ENCODE measurements at regions not wholly inside any gene's neighbourhood (a gene's known extent, or its start where the extent isn't known, plus 50 kb on each side); places are given as distances from the start of the nearest gene placed in this dataset.
A peak's percentile ranks its signal among the peaks of the same experiment; 100 is the strongest.
"Not testable (repeated sequence)": the region's sequence is repeated elsewhere in the genome, so short reads cannot be mapped to it uniquely, and the experiment has no call there.

GRCh38 chr4:103994059-103994458 lies 274.3 kb upstream of the TACR3 start:
- no peak overlapping the region for H3K27ac ChIP-seq (ENCODE audit: poor library complexity, severe bottlenecking)
- H3K36me3 ChIP-seq (ENCODE audit: low read depth), result no peaks in the 10 kb centered on the region
- TF ChIP-seq, protein P1, sequence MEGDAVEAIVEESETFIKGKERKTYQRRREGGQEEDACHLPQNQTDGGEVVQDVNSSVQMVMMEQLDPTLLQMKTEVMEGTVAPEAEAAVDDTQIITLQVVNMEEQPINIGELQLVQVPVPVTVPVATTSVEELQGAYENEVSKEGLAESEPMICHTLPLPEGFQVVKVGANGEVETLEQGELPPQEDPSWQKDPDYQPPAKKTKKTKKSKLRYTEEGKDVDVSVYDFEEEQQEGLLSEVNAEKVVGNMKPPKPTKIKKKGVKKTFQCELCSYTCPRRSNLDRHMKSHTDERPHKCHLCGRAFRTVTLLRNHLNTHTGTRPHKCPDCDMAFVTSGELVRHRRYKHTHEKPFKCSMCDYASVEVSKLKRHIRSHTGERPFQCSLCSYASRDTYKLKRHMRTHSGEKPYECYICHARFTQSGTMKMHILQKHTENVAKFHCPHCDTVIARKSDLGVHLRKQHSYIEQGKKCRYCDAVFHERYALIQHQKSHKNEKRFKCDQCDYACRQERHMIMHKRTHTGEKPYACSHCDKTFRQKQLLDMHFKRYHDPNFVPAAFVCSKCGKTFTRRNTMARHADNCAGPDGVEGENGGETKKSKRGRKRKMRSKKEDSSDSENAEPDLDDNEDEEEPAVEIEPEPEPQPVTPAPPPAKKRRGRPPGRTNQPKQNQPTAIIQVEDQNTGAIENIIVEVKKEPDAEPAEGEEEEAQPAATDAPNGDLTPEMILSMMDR (IDR thresholded peaks at IDR 0.05; ENCODE audit: poor library complexity, severe bottlenecking), result peak; percentile 61
- H3K27me3 ChIP-seq (ENCODE audit: insufficient read depth, poor library complexity, severe bottlenecking), result no peaks in the 10 kb centered on the region
- no peak overlapping the region for H3K4me3 ChIP-seq (ENCODE audit: severe bottlenecking)
- ATAC-seq (ENCODE audit: low read depth), result no peak
- no peaks in the 10 kb centered on the region for H3K9me3 ChIP-seq (ENCODE audit: severe bottlenecking)
- no peak for DNase-seq (ENCODE audit: low spot score)
- H3K4me1 ChIP-seq (ENCODE audit: insufficient read depth, poor library complexity, severe bottlenecking), result peaks cover 15% of the 10 kb centered on the region

DNA sequence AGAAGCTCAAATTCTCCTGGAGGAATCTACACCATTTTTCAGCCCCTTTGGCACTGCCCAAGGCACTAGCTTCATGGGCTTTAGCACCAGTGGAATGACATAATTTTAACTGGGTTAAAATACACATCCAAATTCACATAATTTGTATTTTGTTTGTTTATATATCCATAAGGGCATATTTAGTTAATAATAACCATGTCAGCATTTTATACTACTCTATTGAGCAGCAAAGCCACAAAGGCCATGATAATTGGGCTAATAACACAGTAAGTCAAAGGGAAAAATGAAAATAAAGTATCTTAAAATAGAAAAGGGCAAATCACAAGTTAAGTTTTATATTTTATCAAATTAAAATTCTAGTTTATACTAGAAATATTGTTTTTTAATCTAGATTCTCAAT lies 262.7 kb upstream of the TACR3 start:
- Histone ChIP-seq H3K9me3 (ENCODE audit: severe bottlenecking) (no peaks in the 10 kb centered on the region), H3K27me3 (ENCODE audit: insufficient read depth, poor library complexity, severe bottlenecking) (no peaks in the 10 kb centered on the region), H3K4me3 (ENCODE audit: severe bottlenecking) (no peak overlapping the region), H3K4me1 (ENCODE audit: insufficient read depth, poor library complexity, severe bottlenecking) (no peaks in the 10 kb centered on the region), H3K27ac (ENCODE audit: poor library complexity, severe bottlenecking) (no peak overlapping the region), H3K36me3 (ENCODE audit: low read depth) (no peaks in the 10 kb centered on the region)
- ATAC-seq (ENCODE audit: low read depth) (no peak), DNase-seq (ENCODE audit: low spot score) (no peak)
- TF ChIP-seq, protein P1 (IDR thresholded peaks at IDR 0.05; ENCODE audit: poor library complexity, severe bottlenecking), result no peak

DNA sequence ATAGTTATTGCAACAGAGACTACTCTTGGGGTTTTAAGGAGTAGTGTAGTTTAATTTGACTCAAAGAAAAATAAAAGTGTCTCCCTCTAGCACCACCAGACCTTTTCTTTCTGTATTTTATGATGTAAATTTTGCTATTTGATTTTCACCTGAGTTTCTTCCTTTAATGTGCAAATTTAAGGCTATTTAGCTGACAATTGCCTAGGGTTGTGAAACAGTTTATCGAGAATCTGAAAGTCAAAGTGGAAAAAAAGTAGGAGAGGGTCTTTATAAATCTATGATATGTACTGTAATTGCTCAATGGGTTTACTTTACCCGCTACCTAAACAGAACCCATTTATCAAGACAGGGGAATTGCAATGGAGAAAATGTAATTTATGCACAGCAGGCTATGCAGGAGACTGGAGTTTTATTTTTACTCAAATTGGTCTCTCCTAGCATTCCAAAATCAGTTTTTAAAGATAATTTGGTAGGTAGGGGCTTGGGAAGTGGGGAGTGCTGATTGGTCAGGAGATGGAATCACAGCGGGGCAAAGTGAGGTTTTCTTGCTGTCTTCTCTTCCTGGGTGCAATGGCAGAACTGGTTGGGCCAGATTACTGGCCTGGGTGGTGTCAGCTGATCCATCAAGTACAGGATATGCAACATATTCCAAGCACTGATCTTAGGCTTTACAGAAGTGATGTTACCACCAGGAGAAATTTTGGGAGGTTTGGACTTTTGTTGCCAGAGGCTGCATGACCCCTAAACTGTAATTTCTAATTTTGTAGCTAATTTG lies 228.6 kb upstream of the TACR3 start:
- ATAC-seq (ENCODE audit: low read depth) (no peak), DNase-seq (ENCODE audit: low spot score) (no peak)
- no peak overlapping the region for H3K4me3 ChIP-seq (ENCODE audit: severe bottlenecking)
- no peak overlapping the region for H3K27ac ChIP-seq (ENCODE audit: poor library complexity, severe bottlenecking)
- H3K4me1 ChIP-seq (ENCODE audit: insufficient read depth, poor library complexity, severe bottlenecking), result no peaks in the 10 kb centered on the region
- TF ChIP-seq, protein P1 (IDR thresholded peaks at IDR 0.05; ENCODE audit: poor library complexity, severe bottlenecking), result no peak
- no peaks in the 10 kb centered on the region for H3K36me3 ChIP-seq (ENCODE audit: low read depth)
- H3K27me3 ChIP-seq (ENCODE audit: insufficient read depth, poor library complexity, severe bottlenecking), result no peaks in the 10 kb centered on the region
- peaks cover 4% of the 10 kb centered on the region for H3K9me3 ChIP-seq (ENCODE audit: severe bottlenecking)

DNA sequence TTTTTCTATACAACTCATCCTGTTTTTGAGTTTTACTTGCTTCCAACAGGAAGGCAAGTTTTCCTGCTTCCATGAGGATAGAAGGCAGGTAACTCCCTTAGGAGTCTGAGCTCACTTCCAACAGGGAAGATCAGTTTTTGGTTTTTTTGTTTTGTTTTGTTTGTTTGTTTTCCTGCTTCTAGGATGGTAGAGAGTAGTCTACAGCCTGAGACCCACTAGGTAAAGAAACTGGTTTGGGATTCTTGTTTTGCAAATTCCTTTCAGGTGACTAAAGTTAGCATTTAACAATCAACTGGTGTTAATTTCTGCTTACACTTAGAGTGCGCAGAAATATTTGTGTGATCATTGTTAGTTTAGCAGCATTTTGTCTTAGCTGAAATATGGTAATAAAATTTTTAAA lies 227.8 kb upstream of the TACR3 start:
- H3K4me1 ChIP-seq (ENCODE audit: insufficient read depth, poor library complexity, severe bottlenecking), result no peaks in the 10 kb centered on the region
- DNase-seq (ENCODE audit: low spot score), result no peak
- ATAC-seq (ENCODE audit: low read depth), result no peak
- H3K36me3 ChIP-seq (ENCODE audit: low read depth), result no peaks in the 10 kb centered on the region
- H3K27me3 ChIP-seq (ENCODE audit: insufficient read depth, poor library complexity, severe bottlenecking), result no peaks in the 10 kb centered on the region
- peaks cover 4% of the 10 kb centered on the region for H3K9me3 ChIP-seq (ENCODE audit: severe bottlenecking)
- H3K4me3 ChIP-seq (ENCODE audit: severe bottlenecking), result no peak overlapping the region
- H3K27ac ChIP-seq (ENCODE audit: poor library complexity, severe bottlenecking), result no peak overlapping the region
- TF ChIP-seq, protein P1 (IDR thresholded peaks at IDR 0.05; ENCODE audit: poor library complexity, severe bottlenecking), result no peak

GRCh38 chr4:103946621-103947268 lies 227.0 kb upstream of the TACR3 start:
- ATAC-seq (ENCODE audit: low read depth); H3K4me1 ChIP-seq (ENCODE audit: insufficient read depth, poor library complexity, severe bottlenecking); H3K27ac ChIP-seq (ENCODE audit: poor library complexity, severe bottlenecking); DNase-seq (ENCODE audit: low spot score); H3K4me3 ChIP-seq (ENCODE audit: severe bottlenecking); H3K36me3 ChIP-seq (ENCODE audit: low read depth); H3K27me3 ChIP-seq (ENCODE audit: insufficient read depth, poor library complexity, severe bottlenecking); H3K9me3 ChIP-seq (ENCODE audit: severe bottlenecking): not testable (repeated sequence)
